Putamen (tissue), 1 donor: ENCODE measurements at regions not wholly inside any gene's neighbourhood (a gene's known extent, or its start where the extent isn't known, plus 50 kb on each side); places are given as distances from the start of the nearest gene placed in this dataset.

Experiments used
- DNase-seq: peaks from one replicate; pipeline ENCODE4 v3.0.0-alpha.2; 2016; ENCODE audit warnings: low spot score

- no peak for DNase-seq
These were observed 216.8 kb upstream of the CDYL start for GRCh38 chr6:4559281-4559875.

DNA sequence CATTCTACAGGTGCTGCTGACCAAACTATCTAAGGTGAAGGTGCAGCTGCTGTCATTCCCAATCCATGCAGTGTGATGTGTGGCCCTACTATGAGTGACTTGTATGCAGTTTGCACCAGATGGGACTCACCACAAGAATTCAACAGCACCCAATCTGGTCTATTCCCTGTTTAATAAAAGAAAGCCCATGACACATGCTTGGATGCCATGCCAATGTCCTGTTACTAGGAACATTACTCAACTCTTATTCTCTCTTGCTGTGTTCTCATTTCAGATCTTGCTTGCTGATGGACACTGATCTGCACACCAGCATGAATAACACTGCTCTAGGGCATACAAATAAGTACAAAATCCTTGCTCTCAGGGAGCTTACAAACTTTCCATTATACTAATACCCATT is 221.6 kb upstream of the CDYL start:
- no peak for DNase-seq

GRCh38 chr6:4553387-4553786 is 222.8 kb upstream of the CDYL start:
- no peak for DNase-seq

GRCh38 chr6:4550227-4550597 is 226.0 kb upstream of the CDYL start:
- DNase-seq: no peak

DNA sequence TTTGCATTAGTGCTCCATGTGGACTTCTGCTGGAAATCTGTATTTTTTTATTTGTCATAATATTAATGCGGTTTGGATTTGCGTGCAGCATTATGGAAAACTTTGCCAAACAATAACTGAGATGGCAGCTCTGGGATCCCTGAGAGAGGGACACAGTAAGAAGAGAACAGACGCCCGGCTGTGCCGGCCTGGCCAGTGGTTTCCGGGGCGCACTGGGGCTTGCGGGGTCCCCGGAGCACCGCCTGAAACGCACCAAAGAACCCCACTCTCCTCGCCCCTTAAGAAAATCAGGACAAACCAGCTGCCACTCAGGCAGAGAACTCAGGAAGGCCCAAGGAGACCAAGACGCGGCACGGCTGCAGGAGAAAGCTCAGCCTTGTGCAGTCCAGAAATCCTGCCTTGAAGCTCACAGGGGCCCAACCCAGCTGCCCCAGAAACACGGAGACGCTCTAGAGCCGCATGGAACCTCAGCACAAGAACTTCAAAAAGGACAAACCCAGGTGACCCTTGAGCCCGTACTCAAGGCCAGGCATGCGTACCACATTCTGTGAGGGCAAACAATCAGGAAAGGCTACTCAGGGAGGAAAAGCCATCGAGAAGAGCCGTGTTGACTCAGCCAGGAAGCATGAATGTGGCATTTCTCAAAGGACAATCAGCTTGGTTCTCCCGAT is 226.5 kb upstream of the CDYL start:
- DNase-seq: no peak

DNA sequence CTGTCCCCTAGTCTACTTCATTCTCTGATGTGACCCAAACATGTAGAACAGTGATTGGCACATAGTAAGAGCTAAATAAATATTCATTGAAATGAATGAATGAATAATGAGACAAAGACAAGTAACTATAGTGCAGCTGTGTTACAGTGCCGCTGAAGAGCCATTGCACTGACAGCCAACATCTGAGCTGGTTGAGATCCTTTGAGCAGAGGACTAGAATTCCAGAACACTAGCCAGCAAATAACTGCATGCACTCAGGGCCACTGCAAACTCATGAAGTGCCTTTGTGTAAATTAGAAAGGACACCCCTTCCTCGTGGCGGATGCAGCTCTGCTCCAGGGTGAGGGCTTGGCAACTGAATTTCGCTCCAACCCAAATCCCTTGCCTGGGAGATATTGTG is 230.3 kb upstream of the CDYL start:
- peak; percentile 25 for DNase-seq

GRCh38 chr6:4543596-4543995 is 232.6 kb upstream of the CDYL start:
- DNase-seq: no peak

DNA sequence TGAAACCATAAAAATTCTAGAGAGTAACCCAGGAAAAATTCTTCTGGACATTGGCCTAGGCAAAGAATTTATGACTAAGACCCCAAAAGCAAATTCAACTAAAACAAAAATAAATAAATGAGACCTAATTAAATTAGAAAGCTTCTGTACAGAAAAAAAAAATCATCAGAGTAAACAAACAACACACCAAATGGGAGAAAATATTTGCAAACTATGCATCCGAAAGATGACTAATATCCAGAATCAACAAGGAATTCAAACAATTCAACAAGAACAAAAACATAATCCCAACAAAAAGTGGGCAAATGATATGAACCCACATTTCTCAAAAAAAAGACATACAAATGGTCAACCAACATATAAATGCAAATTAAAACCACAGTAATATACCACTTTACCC is 242.6 kb upstream of the CDYL start:
- no peak for DNase-seq

- DNase-seq: no peak
These were observed 244.8 kb upstream of the CDYL start for GRCh38 chr6:4531406-4531805.

- no peak for DNase-seq
These were observed 253.8 kb upstream of the CDYL start for GRCh38 chr6:4522453-4522852.

- DNase-seq: no peak
These were observed 255.1 kb upstream of the CDYL start for GRCh38 chr6:4521070-4521469.

DNA sequence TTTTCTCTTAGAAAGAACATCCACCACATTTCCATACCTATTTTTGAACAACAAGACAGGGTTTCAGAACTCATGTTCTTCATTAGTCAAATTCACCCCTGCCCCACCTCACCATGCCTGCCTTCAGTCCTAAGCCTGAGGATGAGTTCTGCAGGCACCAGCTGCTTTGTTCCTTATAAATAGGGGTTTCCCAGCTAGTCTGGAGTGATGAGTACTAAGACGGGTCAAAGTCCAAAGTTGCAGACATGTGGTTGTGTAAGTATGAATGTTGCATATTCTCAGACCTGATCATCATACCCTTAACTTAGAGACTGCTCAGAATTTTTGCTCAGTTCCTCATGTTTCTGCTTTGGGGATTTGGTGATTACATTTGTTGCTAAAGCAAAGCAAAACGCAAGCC is 257.7 kb upstream of the CDYL start:
- DNase-seq: no peak

- DNase-seq: no peak
These were observed 260.0 kb upstream of the CDYL start for GRCh38 chr6:4516206-4516605.

DNA sequence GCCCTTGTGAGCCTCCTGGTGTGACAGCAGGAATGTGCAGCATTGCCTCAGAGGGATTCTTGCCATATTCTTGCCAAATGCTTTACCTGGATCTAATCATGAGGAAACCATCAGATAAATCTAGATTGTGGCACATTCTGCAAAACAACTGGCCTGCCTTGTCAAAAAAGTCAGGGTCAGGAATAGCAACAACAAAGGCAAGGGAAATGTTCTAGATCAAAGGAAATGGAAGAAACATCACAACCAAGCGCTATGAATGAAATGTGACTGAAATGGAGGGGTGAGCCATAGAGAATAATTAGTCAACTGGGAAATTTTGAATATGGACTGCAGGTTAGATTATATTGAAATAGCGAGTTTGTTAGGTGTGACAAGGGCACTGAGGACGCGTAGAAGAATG is 262.6 kb upstream of the CDYL start:
- no peak for DNase-seq

GRCh38 chr6:4512051-4512471 is 264.1 kb upstream of the CDYL start:
- no peak for DNase-seq

DNA sequence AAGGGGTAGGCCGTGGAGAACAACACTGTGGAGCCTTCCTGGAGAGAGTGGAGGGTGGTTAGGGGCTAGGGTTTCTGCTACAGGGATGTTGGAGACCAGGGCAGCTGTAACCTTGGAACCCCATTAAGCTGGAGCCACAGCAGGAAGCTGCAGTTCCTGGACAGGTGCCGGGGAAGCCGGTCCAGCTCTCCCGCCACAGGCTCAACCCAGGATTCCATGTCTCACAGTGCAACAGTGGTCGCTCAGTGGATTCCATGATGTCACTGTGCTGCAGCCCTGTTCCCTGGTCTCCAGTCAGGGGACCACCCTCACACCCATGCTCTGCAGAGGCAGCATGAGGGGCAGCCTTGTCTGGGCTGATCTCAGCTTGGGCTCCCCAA is 264.6 kb upstream of the CDYL start:
- no peak for DNase-seq

DNA sequence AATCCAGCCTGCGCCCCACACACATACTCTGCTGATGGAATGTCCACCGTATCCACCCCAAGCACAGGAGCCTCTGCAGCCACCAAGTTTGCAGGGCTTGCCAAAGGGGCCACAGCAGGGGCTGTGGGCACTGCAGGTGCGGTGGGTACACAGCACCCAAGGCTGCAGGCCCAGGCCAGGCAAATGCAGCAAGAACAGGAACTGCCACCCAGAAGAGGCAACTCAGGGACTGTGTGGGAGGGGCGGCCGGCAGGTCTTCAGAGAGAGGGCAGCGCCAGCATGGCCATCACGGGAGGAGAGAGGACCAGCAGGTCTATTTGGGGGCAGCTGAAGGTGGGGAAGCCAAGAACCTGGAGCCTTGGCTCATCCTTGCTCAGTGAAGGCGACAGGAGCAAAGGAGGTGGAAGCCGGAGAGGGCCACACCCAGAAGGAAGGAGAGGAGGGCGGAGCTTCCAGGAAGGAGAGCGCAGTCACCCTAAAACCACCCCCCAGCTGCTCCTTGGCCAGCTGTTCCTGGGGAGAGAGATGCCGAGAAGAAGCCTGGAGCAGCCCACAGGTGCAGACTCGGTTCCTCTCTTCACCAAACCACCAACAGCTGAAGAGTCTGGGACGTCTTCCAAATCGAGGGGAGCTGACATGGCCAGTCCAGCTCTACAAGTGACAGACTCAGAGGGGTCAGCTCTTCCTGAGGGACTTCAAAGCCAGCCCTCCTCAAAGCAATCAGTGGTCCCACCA is 265.1 kb upstream of the CDYL start:
- no peak for DNase-seq

DNA sequence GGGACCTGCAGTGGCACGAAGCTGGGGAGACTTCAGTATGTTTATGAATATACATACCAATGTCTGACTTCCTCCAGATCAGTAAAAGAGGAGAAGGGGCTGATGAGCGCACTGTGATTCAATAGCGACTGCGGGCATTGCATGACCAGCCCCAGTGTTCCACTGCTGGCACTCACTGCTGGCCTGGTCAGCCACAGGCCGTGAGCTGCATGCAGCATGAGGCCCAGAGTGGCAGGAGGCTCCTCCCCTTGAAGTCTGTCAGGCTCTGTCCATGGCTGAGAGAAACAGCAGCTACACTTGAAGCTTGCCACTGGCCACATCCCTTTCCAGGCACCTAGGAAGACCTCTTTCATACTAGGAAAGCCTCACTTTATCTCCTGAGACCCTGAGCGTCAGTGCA is 265.9 kb upstream of the CDYL start:
- peak; percentile 58 for DNase-seq

DNA sequence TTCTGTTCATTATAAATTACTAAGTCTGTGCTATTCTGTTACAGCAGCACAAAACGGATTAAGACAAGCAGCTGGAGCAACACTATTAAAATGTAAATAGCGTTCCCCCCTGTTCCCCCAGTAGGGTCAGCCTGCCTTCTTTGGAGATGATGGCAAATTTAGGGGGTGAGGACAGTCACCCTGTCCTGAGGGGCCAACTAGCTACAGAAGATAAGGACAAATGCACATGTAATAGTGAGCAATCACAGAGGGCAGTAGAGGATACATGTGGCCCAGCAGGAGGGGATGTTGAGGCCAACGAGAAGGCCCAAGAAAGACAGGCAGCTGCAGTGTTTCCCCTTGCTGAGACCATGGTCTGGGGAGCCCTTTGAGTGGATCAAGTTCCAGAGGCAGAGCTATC is 266.7 kb upstream of the CDYL start:
- no peak for DNase-seq

- DNase-seq: no peak
These were observed 269.4 kb upstream of the CDYL start for GRCh38 chr6:4506792-4507191.

DNA sequence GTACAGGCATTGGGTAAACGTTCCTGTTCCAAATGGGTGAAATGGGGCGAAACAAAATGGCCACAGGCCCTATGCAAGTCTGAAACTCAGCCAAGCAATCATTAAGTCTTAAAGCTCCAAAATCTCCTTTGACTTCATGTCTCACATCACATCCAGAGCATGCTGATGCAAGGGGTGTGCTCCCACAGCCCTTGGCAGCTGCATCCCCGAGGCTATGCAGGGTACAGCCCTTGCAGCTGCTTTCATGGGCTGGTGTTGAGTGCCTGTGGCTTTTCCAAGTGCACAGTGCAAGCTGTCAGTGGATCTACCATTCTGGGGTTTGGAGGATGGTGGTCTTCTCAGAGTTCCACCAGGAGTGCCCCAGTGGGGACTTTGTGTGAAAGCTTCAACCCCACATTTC is 270.0 kb upstream of the CDYL start:
- no peak for DNase-seq

DNA sequence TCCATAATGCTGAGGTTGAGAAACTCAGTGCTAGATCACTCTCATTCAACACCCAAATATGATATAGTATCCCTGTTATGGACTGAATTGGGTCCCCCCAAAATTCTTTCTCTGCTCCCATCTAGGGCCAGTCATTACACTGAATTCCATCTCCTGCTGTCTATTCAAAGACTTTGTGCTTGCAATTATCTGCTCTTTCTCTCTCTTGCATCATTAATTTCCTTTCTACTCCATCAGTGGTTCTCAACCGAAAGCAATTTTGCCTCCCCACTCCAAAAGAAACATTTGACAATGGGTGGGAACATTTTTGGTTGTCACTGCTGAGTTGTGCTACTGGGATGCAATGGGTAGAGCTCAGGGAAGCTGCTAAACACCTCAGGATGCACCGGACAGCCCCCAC is 271.5 kb upstream of the CDYL start:
- no peak for DNase-seq

- DNase-seq: no peak
These were observed 272.5 kb upstream of the CDYL start for GRCh38 chr6:4503700-4504099.

DNA sequence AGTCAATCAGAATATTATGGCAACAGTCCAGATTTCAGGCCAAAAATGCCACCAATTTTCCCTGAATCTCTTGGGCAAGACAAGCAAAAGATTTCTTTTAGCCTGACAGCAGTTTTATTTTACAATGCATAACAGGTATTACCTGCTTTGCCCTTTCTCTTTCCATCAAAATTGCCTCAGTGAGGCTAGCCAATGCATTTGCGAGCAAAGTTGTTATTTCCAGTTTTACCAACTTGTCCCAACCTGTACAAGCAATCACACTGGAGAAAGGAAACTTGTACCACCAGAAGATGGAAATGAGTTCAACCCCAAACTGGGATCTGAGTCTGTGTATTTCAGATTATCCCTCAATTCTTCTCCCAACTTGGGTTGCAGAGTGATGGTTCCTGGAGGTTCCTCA is 279.9 kb upstream of the CDYL start:
- no peak for DNase-seq
